Naive B cell (primary cell): ENCODE measurements at regions not wholly inside any gene's neighbourhood (a gene's known extent, or its start where the extent isn't known, plus 50 kb on each side); places are given as distances from the start of the nearest gene placed in this dataset.

ENCODE experiments used
- ATAC-seq, 2 donors: fragments of 150-1000 bp; cut with Tn5 transposase; 2 replicates each; pipeline ENCODE4 v1.10.0; 2021; ENCODE audit warnings: low read depth in 2 of 2, mild to moderate bottlenecking in 2 of 2, moderate library complexity in 2 of 2
- DNase-seq: peaks from one replicate; pipeline ENCODE4 v3.0.0; 2022
- H3K27ac Mint-ChIP-seq, 6 donors: one replicate each; pipeline ENCODE4 v1.8.0; 2020 to 2022; ENCODE audit warnings: mild to moderate bottlenecking in 6 of 6, mixed read lengths in 6 of 6, moderate library complexity in 5 of 6, inconsistent platforms in 2 of 6
- H3K27me3 Mint-ChIP-seq, 3 donors: one replicate each; pipeline ENCODE4 v1.8.0; 2021 to 2022; ENCODE audit warnings: mixed read lengths in 3 of 3, mild to moderate bottlenecking in 1 of 3
- H3K36me3 Mint-ChIP-seq, 2 donors: one replicate each; pipeline ENCODE4 v1.8.0; 2020 to 2022; ENCODE audit warnings: mixed read lengths in 2 of 2, inconsistent platforms in 1 of 2, mild to moderate bottlenecking in 1 of 2
- H3K4me1 Mint-ChIP-seq, 3 donors: one replicate each; pipeline ENCODE4 v1.8.0; 2020 to 2022; ENCODE audit warnings: mixed read lengths in 3 of 3, inconsistent platforms in 1 of 3, mild to moderate bottlenecking in 1 of 3, moderate library complexity in 1 of 3
- H3K4me3 Mint-ChIP-seq, 8 donors: one replicate each; pipeline ENCODE4 v1.8.0; 2020 to 2022; ENCODE audit warnings: mild to moderate bottlenecking in 8 of 8, mixed read lengths in 8 of 8, moderate library complexity in 8 of 8, inconsistent platforms in 2 of 8
- H3K9me3 Mint-ChIP-seq, 7 donors: one replicate each; pipeline ENCODE4 v1.8.0; 2020 to 2022; ENCODE audit warnings: mixed read lengths in 7 of 7, mild to moderate bottlenecking in 5 of 7, inconsistent platforms in 2 of 7, moderate library complexity in 1 of 7

DNA sequence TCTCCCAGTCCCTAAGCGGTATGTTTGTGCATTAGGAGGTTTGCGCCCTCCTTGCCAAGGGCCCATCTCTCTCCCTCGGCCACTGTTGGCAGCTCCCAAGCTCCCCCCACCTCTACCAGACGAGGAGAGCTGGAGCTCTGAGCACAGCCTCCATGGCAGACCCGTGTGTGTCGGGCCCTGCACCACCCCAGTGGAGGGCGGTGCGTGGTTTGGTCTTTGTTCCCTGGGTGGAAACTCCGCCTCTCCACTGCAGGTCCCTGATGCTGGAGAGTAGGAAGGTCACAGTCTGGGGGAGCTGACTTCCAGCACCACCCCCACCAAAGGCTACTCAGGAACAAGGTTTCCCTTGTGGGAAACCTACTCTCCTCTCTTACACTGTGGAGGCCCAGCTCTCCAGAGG, 162.6 kb upstream of the FHL2 start:
- Mint-ChIP-seq H3K27ac (no peak overlapping the region), H3K4me1 (no peaks in the 10 kb centered on the region), H3K4me3 (no peak overlapping the region), H3K27me3 (peaks cover 25 to 42% (median 40%) of the 10 kb centered on the region in 3 donors), H3K9me3 (peaks cover 0 to 7% (median 0%) of the 10 kb centered on the region in 7 donors), H3K36me3 (no peaks in the 10 kb centered on the region)
- ATAC-seq = no peak
- DNase-seq = no peak

DNA sequence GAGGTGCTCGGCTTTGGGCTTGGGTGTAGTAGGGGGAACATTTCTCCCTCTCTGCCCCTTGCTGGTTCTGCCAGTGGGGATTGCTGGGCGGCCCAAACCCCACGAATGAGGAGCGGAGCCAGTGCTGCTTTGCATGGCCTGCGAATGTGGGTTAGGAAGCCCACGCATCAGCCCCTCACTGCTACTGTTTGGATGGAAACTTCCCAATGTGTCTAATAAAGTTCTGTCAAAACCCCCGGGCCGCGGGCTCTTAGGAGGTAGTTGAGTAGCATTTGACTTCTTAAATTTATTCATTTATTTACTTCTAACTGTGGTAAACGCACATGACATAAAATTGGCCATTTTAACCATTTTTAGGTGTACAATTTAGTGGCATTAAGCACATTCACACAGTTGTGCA, 161.3 kb upstream of the FHL2 start:
- no peaks in the 10 kb centered on the region for H3K36me3 Mint-ChIP-seq
- no peak overlapping the region for H3K27ac Mint-ChIP-seq
- DNase-seq (no peak), ATAC-seq (no peak)
- no peak overlapping the region for H3K4me3 Mint-ChIP-seq
- peaks cover 32 to 53% (median 45%) of the 10 kb centered on the region in 3 donors for H3K27me3 Mint-ChIP-seq
- H3K4me1 Mint-ChIP-seq = no peaks in the 10 kb centered on the region
- peaks cover 0 to 5% (median 0%) of the 10 kb centered on the region in 7 donors for H3K9me3 Mint-ChIP-seq

DNA sequence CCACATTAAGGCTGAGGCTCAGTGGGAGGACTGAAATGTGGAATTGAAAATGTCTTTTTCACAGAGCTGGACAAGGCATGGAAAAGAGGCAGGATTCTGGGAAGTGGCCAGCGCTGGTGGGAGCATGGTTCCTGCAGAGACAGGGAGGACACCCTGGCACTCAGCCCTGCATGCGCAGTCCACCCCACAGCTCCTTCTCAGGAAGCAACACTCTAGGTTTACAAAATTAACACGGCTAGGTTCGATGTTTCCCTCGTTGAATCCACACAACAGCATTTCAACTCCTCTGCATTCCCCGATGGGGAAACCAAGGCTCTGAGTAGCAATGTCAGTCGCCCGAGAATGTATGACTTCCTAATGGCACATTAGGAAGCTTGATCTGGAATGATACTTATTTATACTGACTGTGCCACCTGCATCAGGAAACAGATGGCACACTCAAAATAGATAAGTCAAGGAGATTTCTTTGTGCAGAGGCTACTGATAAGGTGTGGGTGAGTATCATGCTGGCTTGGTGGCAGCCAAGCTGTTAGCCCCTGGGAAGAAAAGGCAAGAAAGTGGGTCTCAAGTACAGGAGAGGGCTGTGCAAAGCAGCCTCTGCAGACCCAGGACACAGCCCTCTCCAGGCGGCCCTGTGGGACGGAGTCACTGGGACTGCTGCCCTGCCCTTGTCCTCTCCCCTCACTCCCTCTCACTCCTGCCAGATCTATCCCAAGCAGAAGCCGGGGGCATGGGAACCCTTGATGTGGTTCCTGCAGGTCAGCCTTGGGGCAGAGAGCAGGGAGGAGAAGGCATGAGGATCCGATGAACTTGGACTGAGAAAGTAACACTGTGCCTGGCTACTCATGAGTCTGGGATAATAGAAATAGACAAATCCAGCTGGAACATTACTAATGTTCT, 158.4 kb upstream of the FHL2 start:
- no peak overlapping the region for H3K27ac Mint-ChIP-seq
- no peaks in the 10 kb centered on the region for H3K4me1 Mint-ChIP-seq
- no peaks in the 10 kb centered on the region for H3K36me3 Mint-ChIP-seq
- ATAC-seq (no peak), DNase-seq (no peak)
- no peak overlapping the region for H3K4me3 Mint-ChIP-seq
- peaks cover 39 to 61% (median 49%) of the 10 kb centered on the region in 3 donors for H3K27me3 Mint-ChIP-seq
- no peaks in the 10 kb centered on the region for H3K9me3 Mint-ChIP-seq

DNA sequence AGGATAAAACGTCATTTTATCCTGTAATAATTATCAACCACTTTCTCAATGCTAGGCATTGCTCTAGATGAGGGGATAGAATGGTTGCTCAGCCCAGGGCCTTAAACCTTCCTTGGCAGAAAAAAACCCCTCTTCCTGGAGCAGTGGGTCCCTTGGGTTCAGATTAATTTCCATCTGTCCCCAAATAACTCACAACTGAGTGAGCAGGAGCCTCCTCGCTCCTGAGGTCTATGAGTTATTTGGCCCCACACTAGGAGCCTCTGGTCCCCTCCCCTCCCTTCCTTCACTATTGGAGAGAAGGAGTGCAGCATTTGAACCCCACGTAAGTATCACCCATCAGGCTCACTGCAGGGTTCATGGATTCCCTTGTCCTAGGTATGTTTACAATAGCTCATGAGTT, 157.5 kb upstream of the FHL2 start:
- no peaks in the 10 kb centered on the region for H3K36me3 Mint-ChIP-seq
- H3K27me3 Mint-ChIP-seq = peaks cover 39 to 61% (median 57%) of the 10 kb centered on the region in 3 donors
- DNase-seq (no peak), ATAC-seq (no peak)
- H3K27ac Mint-ChIP-seq = no peak overlapping the region
- no peaks in the 10 kb centered on the region for H3K4me1 Mint-ChIP-seq
- H3K4me3 Mint-ChIP-seq = no peak overlapping the region
- H3K9me3 Mint-ChIP-seq = no peaks in the 10 kb centered on the region

DNA sequence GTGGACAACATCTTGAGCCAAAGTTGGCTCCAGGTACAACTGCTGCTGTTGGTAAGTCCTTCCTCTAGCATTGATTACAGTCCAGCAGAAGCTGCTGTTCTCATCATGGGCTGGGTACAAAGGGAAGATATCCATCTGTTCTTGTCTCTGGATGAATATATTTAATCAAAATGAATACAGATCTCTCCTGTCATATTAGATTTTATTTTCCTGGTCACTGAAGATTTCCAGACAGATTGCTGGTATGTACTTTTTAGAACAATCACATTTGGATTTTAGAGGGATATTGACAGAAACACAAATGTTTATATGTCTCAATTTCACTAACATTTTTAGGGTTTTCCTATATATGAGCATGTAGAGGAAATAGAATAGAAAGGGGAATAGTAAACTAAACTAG, 155.4 kb upstream of the FHL2 start:
- no peak overlapping the region for H3K27ac Mint-ChIP-seq
- no peak for DNase-seq
- no peaks in the 10 kb centered on the region for H3K36me3 Mint-ChIP-seq
- H3K9me3 Mint-ChIP-seq = no peaks in the 10 kb centered on the region
- H3K27me3 Mint-ChIP-seq = peaks cover 34 to 57% (median 47%) of the 10 kb centered on the region in 3 donors
- no peaks in the 10 kb centered on the region for H3K4me1 Mint-ChIP-seq
- ATAC-seq = no peak
- no peak overlapping the region for H3K4me3 Mint-ChIP-seq

DNA sequence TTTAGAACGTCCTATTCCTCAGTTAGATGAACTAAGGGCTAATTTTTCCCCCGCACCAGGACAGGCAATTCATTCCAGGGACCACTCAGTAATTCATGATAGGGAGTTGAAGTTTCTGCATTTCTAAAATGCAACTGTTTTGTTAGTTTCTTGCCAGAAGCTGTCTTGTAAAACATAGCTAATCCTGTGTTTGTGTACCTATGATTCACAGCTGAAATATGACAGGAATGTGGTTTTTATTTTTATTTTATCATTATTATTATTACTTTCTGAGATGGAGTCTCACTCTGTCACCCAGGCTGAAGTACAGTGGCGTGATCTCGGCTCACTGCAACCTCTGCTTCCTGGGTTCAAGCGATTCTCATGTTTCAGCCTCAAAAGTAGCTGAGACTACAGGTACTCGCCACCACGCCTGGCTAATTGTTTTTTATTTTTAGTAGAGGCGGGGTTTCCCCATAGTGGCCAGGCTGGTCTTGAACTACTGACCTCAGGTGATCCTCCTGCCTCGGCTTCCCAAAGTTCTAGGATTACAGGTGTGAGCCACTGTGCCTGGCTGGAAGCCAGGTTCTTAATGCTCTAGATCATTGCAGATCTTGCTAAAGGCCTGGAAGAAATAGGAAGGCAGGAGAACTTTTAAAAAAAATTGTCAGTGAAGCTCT, 154.8 kb upstream of the FHL2 start:
- no peak overlapping the region for H3K4me3 Mint-ChIP-seq
- H3K9me3 Mint-ChIP-seq = no peaks in the 10 kb centered on the region
- DNase-seq (no peak), ATAC-seq (no peak)
- H3K36me3 Mint-ChIP-seq = no peaks in the 10 kb centered on the region
- H3K27me3 Mint-ChIP-seq = peaks cover 33 to 52% (median 41%) of the 10 kb centered on the region in 3 donors
- H3K27ac Mint-ChIP-seq = no peak overlapping the region
- no peaks in the 10 kb centered on the region for H3K4me1 Mint-ChIP-seq

DNA sequence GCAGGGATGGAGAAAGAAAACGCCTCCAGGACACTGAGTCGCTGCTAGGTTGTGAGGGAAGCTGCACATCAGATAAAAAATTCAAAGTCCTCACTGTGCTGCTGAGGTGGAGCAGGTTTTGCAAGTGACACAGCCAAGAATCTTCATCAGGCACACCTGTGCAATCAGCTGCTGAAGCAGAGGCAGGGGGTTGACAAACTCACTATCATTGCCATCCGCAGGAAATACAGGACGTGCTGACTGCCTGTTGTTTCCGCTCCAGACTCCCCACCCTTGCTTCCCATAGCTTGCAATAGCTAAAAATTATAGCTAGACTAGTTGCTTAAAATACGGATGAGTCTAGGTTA, 147.8 kb upstream of the FHL2 start:
- H3K27me3 Mint-ChIP-seq = peaks cover 16 to 24% (median 17%) of the 10 kb centered on the region in 3 donors
- H3K4me1 Mint-ChIP-seq = peaks cover 0 to 4% (median 4%) of the 10 kb centered on the region in 3 donors
- no peaks in the 10 kb centered on the region for H3K36me3 Mint-ChIP-seq
- no peak overlapping the region for H3K27ac Mint-ChIP-seq
- peak overlapping the region in 1 of 8 donors; percentile 16 for H3K4me3 Mint-ChIP-seq
- no peak for DNase-seq
- ATAC-seq = no peak
- H3K9me3 Mint-ChIP-seq = peaks cover 0 to 3% (median 0%) of the 10 kb centered on the region in 7 donors

DNA sequence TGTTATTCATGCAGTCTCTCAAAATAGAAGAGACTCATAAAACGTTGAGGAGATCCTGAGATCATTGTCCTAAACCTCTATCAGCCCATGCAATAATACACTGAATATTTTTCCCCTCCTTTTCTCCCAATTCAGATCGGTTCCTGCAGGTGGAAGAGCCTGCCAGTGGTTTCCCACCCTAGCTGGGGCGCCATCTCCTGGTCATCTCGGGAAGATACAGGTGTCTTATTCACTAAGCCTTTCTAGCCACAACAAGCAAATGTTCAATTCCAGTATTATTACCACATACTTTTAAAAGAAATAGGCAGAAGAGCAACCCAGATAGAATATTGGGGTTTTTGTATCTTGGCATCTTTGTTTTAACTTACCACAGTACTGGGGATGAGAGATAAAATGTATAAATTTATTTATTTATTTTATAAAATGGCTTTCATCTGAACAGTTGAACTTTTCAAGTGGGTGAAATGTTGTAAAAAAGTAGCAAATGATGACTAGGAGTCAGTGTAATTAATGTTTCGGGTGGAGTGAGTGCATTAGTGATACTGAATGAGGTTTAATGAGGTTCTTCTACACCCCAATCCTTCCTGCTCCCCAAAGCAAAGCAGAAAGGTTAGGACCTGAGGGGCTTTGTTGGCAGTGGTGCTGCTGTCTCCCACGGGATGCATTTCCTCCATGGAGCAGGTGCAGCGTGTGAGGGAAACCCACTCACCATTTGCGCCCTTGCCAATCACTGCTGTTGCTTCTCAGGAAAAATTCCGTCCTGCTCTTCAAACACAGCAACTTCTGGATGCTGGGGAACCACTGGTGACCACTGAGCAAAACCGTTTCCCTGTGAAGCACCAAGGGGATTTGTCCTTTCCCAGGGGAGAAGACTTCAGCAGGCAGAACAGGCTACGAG, 147.1 kb upstream of the FHL2 start:
- H3K4me1 Mint-ChIP-seq = peaks cover 0 to 4% (median 4%) of the 10 kb centered on the region in 3 donors
- peaks cover 0 to 3% (median 0%) of the 10 kb centered on the region in 7 donors for H3K9me3 Mint-ChIP-seq
- peak overlapping the region in 1 of 8 donors; percentile 16 for H3K4me3 Mint-ChIP-seq
- H3K27ac Mint-ChIP-seq = no peak overlapping the region
- ATAC-seq (peak in 1 of 2 donors; percentile 43), DNase-seq (peak; percentile 23)
- H3K27me3 Mint-ChIP-seq = peaks cover 15 to 24% (median 17%) of the 10 kb centered on the region in 3 donors
- no peaks in the 10 kb centered on the region for H3K36me3 Mint-ChIP-seq

DNA sequence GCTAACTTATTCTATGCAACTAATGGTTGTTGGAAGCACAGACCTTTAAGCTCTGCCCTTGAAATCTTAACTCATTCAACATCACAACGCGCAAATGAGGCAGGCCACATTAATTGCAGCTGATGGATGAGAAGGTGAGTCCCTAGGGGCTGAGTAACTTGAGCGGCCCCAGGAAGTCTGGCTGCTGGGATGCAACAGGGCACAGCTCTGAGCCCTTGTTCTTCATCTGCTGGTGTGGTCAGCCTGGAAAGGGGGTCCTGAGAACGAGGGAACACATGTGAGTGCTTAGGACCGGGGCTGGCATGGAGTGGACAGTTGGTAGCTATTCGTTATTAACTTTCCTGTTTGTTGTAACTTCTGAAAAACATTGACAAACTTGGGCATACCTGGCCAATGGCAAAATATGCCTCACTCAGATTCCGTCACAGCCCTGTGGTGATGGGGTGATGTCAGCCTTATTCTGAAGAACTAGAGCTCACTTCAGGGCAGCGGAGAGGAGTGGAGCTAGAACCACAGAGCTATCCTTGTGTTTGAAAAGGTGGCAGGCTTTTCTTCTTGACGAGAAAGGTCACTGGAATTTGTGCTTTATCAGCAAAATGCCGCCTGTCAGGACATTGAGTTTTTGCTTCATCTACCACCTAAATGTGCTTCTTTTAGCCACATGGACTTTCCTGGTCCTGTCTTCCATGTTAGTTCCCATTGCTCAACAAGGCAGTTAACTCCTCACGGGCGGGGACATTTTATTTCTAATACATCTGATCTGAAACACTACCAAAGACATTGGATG, 145.9 kb upstream of the FHL2 start:
- Mint-ChIP-seq H3K4me1 (peaks cover 0 to 4% (median 4%) of the 10 kb centered on the region in 3 donors), H3K27me3 (peaks cover 15 to 24% (median 17%) of the 10 kb centered on the region in 3 donors), H3K36me3 (no peaks in the 10 kb centered on the region), H3K27ac (no peak overlapping the region), H3K9me3 (peaks cover 0 to 3% (median 0%) of the 10 kb centered on the region in 7 donors), H3K4me3 (no peak overlapping the region)
- ATAC-seq (no peak), DNase-seq (no peak)

DNA sequence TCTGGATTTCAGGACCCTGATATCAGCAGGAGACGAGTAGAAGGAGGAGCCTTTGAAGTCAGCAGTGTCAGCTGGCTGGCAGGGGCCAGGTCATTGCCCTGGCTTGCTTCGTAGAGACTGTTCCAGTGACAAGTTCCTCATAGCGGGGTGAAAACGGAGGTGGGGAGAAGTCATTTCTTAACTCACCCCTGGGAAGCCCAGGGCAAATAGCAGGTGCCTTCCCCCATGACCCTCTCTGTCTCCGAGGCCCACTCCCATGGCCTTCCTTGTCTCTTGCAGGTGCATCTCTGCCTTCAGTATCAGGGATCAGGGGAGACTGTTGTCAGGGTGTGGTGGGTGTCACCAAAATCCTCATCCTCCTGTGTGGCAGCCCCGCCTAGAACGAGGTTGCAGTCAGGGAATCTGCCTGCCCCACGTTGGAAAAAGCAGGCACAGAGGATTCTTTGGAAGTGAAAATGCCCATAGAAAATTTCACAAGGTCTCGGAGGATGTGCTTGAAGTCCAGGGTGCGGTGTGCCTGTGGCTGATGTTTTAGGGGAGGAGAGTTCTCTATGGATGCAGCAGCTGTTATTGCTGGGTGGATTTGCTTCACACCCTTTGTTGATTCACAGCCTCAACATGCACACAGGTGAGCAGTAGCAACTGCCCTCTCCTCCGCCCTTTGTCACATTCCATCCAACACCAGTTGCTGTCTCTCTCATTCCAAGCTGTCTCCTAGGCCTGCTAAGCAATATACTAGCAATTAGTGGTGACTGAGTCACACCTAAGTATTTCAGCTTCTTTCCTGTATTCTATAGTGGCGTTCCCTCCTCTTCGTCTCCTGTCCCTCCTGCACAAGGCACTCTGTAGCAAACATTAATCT, 142.6 kb upstream of the FHL2 start:
- no peak for ATAC-seq
- peaks cover 0 to 3% (median 0%) of the 10 kb centered on the region in 7 donors for H3K9me3 Mint-ChIP-seq
- peaks cover 0 to 4% (median 4%) of the 10 kb centered on the region in 3 donors for H3K4me1 Mint-ChIP-seq
- DNase-seq = no peak
- peaks cover 21 to 29% (median 22%) of the 10 kb centered on the region in 3 donors for H3K27me3 Mint-ChIP-seq
- no peak overlapping the region for H3K27ac Mint-ChIP-seq
- H3K36me3 Mint-ChIP-seq = no peaks in the 10 kb centered on the region
- no peak overlapping the region for H3K4me3 Mint-ChIP-seq

DNA sequence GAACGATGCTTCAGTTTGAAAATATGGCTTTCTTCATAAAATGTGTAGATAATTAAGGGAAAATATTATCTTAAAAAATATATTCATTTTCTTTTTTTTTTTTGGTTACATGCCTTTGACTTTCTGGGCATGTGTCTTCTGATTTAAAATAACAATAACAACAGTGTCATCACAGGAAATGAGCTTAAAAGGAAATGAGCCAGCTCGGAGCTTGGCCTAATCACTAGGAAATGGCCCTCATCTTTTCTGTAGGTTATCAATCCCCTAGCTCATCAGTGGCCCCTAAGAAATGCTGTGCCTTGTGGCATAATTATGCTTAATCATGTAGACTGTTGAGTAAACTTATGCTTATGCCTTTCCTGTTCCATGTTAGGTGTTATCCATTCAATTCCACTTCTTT, 141.8 kb upstream of the FHL2 start:
- no peak for DNase-seq

DNA sequence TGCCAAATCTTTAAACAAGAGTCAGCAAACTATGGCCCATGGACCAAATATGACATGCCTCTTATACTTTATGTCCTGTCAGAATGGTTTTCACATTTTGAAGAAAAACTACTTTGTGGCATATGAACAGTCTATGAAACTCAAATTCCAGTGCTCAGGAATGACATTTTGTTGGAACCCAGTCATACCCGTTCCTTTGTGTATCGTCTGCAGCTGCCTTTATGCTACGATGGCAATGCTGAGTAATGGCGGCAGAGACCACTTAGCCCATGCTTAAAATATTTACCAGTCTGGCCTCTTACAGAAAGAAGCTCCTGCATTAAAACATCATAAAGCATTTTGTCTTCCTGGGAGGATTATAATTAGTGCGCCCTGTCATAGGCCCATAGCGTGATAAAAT, 140.5 kb upstream of the FHL2 start:
- H3K27me3 Mint-ChIP-seq = peaks cover 25 to 28% (median 26%) of the 10 kb centered on the region in 3 donors
- no peaks in the 10 kb centered on the region for H3K4me1 Mint-ChIP-seq
- H3K36me3 Mint-ChIP-seq = no peaks in the 10 kb centered on the region
- H3K9me3 Mint-ChIP-seq = peaks cover 0 to 5% (median 2%) of the 10 kb centered on the region in 7 donors
- DNase-seq = no peak
- H3K27ac Mint-ChIP-seq = no peak overlapping the region
- H3K4me3 Mint-ChIP-seq = no peak overlapping the region
- no peak for ATAC-seq

More for the DNA sequence above, 141.8 kb upstream of the FHL2 start:
- Mint-ChIP-seq H3K9me3 (peaks cover 0 to 2% (median under 1%) of the 10 kb centered on the region in 7 donors), H3K36me3 (no peaks in the 10 kb centered on the region), H3K27me3 (peaks cover 22 to 28% (median 24%) of the 10 kb centered on the region in 3 donors), H3K4me1 (peaks cover 0 to 2% (median 2%) of the 10 kb centered on the region in 3 donors), H3K27ac (no peak overlapping the region), H3K4me3 (no peak overlapping the region)
- no peak for ATAC-seq
